ENCODE measurements at regions not wholly inside any gene's neighbourhood (a gene's known extent, or its start where the extent isn't known, plus 50 kb on each side); places are given as distances from the start of the nearest gene placed in this dataset.

- no peak for DNase-seq (ENCODE audit: insufficient read length, low spot score)
- no peak for FAIRE-seq
Observed at GRCh38 chr10:31614611-31615010, 295.6 kb downstream of the ZEB1 start.

GRCh38 chr10:31612082-31612481, 293.1 kb downstream of the ZEB1 start:
- DNase-seq (ENCODE audit: insufficient read length, low spot score) (no peak), FAIRE-seq (no peak)

- FAIRE-seq (no peak), DNase-seq (ENCODE audit: insufficient read length, low spot score) (no peak)
Observed at GRCh38 chr10:31611161-31611560, 292.1 kb downstream of the ZEB1 start.

- DNase-seq (ENCODE audit: insufficient read length, low spot score) (no peak), FAIRE-seq (no peak)
Observed at GRCh38 chr10:31607481-31607880, 288.5 kb downstream of the ZEB1 start.

- DNase-seq (ENCODE audit: insufficient read length, low spot score) (no peak), FAIRE-seq (no peak)
Observed at GRCh38 chr10:31606841-31607240, 287.8 kb downstream of the ZEB1 start.

GRCh38 chr10:31605861-31606525, 287.0 kb downstream of the ZEB1 start:
- FAIRE-seq, result no peak
- DNase-seq (ENCODE audit: insufficient read length, low spot score), result no peak

- DNase-seq (ENCODE audit: insufficient read length, low spot score) (no peak), FAIRE-seq (no peak)
Observed at GRCh38 chr10:31605426-31605825, 286.4 kb downstream of the ZEB1 start.

GRCh38 chr10:31604646-31605170, 285.7 kb downstream of the ZEB1 start:
- no peak for FAIRE-seq

GRCh38 chr10:31604096-31604495, 285.1 kb downstream of the ZEB1 start:
- DNase-seq (ENCODE audit: insufficient read length, low spot score), result no peak

More at GRCh38 chr10:31604646-31605170, 285.7 kb downstream of the ZEB1 start:
- DNase-seq (ENCODE audit: insufficient read length, low spot score), result no peak

GRCh38 chr10:31603235-31604087, 284.4 kb downstream of the ZEB1 start:
- FAIRE-seq (peak; percentile 76), DNase-seq (ENCODE audit: insufficient read length, low spot score) (peak; percentile 95)

More at GRCh38 chr10:31604096-31604495, 285.1 kb downstream of the ZEB1 start:
- FAIRE-seq, result no peak

GRCh38 chr10:31602541-31603234, 283.7 kb downstream of the ZEB1 start:
- DNase-seq (ENCODE audit: insufficient read length, low spot score), result no peak
- FAIRE-seq, result no peak

GRCh38 chr10:31601136-31601535, 282.1 kb downstream of the ZEB1 start:
- DNase-seq (ENCODE audit: insufficient read length, low spot score) (no peak), FAIRE-seq (no peak)

GRCh38 chr10:31599626-31600504, 280.8 kb downstream of the ZEB1 start:
- DNase-seq (ENCODE audit: insufficient read length, low spot score) (no peak), FAIRE-seq (no peak)

GRCh38 chr10:31596765-31597164, 277.7 kb downstream of the ZEB1 start:
- FAIRE-seq, result no peak
- DNase-seq (ENCODE audit: insufficient read length, low spot score), result no peak

GRCh38 chr10:31595992-31596391, 277.0 kb downstream of the ZEB1 start:
- DNase-seq (ENCODE audit: insufficient read length, low spot score) (no peak), FAIRE-seq (no peak)

- FAIRE-seq (no peak), DNase-seq (ENCODE audit: insufficient read length, low spot score) (no peak)
Observed at GRCh38 chr10:31594347-31594873, 275.4 kb downstream of the ZEB1 start.

GRCh38 chr10:31593124-31593523, 274.1 kb downstream of the ZEB1 start:
- no peak for DNase-seq (ENCODE audit: insufficient read length, low spot score)
- FAIRE-seq, result no peak

- DNase-seq (ENCODE audit: insufficient read length, low spot score) (no peak), FAIRE-seq (no peak)
Observed at GRCh38 chr10:31591569-31591968, 272.6 kb downstream of the ZEB1 start.

- FAIRE-seq, result peak; percentile 23
Observed at GRCh38 chr10:31590023-31590800, 271.2 kb downstream of the ZEB1 start.

More at GRCh38 chr10:31590023-31590800, 271.2 kb downstream of the ZEB1 start:
- no peak for DNase-seq (ENCODE audit: insufficient read length, low spot score)
